ENCODE measurements at regions not wholly inside any gene's neighbourhood (a gene's known extent, or its start where the extent isn't known, plus 50 kb on each side); places are given as distances from the start of the nearest gene placed in this dataset.
"Not testable (repeated sequence)": the region's sequence is repeated elsewhere in the genome, so short reads cannot be mapped to it uniquely, and the experiment has no call there.

DNA sequence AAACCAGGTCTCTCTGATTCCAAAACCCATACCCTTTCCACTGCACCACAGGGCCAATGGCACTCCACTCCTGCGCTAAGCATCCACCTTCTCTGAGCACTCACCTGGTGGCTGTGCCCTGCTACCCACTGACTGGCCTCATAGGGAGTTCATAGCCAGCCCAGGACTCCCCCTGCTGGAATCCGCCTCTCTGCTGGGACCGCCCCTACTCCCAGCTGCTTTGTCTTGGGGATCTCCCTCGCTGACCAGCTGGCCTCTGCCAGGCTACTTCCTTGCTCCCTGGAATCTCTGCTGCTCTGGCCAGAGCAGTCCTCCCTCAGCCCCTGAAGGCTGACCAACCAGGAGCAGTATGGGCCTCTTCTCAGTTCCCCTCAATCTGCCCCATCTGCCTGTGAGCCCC lies 129.7 kb downstream of the FAXC start:
- DNase-seq = no peak

DNA sequence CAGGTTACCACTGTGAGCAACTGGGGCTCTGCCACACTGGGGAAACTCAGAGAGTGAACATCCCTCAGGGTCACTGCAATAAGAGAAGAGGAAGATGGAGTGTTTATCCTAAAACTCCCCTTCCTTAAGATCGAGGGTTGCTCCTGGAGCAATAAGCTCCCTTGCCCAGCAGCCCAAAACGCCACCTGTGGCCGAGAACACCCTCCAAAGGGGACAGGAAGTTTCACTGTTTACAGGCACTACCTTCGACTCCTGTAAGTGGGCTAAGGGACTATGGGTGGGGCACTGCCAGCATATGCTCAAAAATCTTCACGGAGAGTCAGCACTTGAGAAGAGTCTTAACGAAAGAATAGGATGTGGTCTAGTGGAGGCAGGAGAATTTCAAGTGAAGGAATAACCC lies 132.5 kb downstream of the FAXC start:
- DNase-seq = no peak

DNA sequence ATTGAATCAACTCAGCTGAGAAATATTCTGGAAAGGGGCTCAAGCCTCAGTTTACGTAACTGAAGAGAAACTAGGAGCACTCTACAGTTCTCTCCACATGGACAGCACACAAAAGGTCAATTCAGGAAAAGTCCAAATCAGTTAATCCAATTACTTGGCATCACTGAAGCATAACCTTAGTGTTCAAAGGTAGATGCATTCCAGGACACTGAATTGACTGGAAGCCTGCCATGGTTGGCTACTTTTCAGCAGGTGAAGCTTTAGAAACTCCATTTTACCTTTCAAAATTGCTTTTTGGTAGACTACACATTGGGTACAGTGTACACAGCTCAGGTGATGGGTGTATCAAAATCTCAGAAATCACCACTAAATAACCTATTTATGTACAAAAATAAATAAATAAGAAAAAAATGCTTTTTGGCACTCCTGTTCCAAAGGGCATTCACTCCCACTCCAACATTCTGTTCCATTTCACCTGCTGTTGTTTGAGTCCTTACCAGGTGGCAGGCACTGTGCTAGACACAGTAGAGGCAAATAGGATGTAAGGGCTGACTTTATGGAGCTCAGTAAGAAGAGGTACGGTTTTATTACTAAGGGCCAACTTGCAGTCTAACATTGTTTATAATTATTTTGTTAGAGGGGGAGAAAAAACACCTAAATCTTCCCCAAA lies 153.4 kb downstream of the FAXC start:
- DNase-seq = no peak

GRCh38 chr6:99192561-99192960 lies 156.9 kb downstream of the FAXC start:
- no peak for DNase-seq

DNA sequence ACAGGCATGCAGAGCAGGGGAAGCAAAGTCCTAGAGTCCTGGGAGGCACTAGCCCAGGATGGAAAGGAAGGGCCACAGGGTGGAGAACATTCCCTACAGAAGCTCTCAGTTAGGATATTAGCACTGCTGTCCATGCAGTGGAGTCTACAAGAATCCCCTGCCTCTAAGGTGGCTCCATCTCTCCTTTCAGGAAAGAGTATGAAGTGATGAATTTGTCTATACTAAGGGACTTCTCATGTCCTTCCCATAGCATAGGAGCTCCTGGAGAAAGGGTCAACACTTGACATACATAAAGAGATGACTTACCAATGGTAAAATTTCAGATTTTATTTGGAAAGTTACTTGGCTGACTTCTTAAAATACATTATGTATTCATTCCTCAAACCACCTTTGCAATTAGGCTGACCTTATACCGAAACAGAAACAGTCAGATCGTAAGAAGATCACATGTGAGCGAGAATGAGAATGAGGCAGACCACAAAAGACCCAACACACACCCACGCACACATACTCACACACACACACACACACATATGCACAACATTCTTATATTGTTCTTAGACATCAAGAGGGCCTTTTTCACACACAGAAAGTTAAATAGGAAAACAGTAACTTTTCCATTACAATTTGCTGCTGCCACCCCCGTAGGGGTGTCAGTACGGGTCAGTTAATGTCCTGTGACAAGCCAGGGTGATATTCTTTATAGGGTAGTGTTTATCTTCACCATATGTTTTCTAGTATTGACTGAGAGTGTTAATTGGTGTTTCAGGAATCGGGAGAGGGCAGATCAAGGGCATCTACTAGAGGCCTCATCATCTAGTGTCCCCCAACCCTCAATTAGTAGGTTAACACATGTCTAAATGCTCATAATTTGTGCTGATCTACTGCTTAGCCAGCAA lies 159.4 kb downstream of the FAXC start:
- DNase-seq = no peak

DNA sequence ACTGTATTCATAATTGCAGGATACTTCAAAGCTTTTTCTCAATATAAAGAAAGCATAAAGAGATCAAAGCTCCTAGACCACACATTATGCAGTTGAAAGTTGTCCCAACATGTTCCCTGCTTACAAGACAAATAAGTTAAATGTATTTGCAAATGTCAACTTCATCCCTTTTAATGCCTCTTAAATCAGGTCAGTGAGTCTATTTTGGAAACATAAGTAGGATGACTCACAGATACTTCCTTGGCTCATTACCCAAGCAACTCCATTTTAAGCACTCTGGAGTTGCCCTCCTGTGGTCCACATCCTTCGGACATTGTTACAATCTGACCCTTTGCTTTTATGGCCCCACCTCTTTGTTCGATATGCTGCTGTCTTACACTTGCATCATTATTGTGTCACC lies 162.0 kb downstream of the FAXC start:
- DNase-seq = no peak

DNA sequence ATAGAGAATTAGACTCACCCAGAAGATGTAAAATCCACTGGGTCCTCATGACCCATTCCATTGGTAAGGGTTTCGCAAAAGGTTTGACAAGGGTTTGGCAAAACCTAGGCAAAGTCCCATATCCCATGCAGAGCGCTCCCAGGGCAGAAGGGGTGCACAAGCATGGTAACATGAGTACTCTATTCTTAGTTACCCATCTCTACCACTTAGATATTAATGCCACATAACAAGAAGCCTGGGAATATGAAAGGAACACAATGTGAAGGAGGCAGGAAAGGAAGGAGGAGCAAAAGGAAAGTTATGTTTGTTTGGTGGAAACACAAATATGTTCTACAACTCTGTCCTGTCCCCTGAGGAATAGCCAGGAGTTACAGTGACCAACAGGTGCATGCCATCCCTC lies 163.1 kb downstream of the FAXC start:
- no peak for DNase-seq

DNA sequence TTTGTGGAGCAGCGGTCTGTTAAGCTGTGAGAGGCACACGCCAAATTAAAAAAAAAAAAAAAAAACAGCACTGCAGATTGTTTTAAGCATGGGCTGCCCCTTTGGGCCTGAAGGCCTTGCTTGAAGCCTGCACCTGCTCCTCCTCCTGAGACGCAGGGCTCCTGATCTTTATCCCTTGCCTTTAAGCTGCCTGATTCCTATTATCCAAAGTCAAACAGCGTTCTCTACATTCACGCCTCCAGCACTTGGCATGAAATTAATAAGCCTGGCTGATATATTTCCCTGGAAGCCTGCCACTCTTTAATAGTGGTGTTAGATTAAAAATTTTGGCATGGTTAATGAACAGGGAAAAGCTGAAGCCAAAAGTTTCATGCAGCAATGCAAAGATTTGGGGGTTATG lies 163.9 kb downstream of the FAXC start:
- no peak for DNase-seq

- no peak for DNase-seq
Measured at GRCh38 chr6:99184696-99185095, 164.8 kb downstream of the FAXC start.

GRCh38 chr6:99183066-99183465 lies 166.4 kb downstream of the FAXC start:
- no peak for DNase-seq

GRCh38 chr6:99181174-99181573 lies 168.3 kb downstream of the FAXC start:
- no peak for DNase-seq

- no peak for DNase-seq
Measured at GRCh38 chr6:99178168-99178567, 171.3 kb downstream of the FAXC start.

GRCh38 chr6:99177736-99178135 lies 171.7 kb downstream of the FAXC start:
- no peak for DNase-seq

DNA sequence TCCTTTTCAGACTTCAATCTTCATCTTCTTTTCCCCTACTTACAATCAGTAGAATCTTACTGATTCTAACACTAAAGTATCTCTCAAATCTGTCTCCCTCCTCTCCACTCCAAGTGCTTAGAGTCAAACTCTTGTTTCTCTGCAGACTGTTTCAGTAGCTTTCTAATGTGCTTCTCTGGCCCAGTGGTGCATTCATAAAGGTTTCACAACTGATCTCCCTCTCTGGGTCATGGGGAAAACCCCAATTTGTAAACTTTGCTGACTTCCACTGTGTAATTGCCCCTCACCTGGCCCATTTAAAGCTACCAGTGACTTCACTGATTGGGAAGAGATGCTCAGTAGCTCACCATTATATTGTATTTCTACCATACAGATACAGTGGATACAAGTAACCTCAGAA lies 183.6 kb downstream of the FAXC start:
- no peak for DNase-seq

DNA sequence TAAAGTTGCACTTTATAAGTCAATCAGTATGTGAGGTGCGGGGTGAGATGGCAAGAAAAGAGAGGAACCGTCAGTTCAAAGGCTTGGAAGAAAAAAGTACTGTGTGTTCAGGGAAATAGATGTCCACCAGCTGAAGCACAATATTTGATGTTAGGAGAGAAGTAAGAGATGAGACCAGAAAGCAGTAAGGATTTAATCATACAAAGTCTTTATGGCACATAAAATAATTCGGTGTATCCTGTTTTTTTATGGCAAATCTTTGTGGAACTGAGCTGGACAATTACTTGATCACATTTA lies 197.2 kb downstream of the FAXC start:
- no peak for DNase-seq

- DNase-seq = peak in 1 of 2 experiments; percentile 14
Measured at GRCh38 chr6:99151634-99152346, 197.7 kb downstream of the FAXC start.

GRCh38 chr6:99148761-99149160 lies 200.7 kb downstream of the FAXC start:
- DNase-seq = no peak

- DNase-seq = no peak
Measured at GRCh38 chr6:99148111-99148510, 200.4 kb upstream of the FBXL4 start.

GRCh38 chr6:99147206-99147605 lies 199.5 kb upstream of the FBXL4 start:
- no peak for DNase-seq

GRCh38 chr6:99146711-99147110 lies 199.0 kb upstream of the FBXL4 start:
- DNase-seq = no peak

GRCh38 chr6:99145738-99146137 lies 198.0 kb upstream of the FBXL4 start:
- no peak for DNase-seq

DNA sequence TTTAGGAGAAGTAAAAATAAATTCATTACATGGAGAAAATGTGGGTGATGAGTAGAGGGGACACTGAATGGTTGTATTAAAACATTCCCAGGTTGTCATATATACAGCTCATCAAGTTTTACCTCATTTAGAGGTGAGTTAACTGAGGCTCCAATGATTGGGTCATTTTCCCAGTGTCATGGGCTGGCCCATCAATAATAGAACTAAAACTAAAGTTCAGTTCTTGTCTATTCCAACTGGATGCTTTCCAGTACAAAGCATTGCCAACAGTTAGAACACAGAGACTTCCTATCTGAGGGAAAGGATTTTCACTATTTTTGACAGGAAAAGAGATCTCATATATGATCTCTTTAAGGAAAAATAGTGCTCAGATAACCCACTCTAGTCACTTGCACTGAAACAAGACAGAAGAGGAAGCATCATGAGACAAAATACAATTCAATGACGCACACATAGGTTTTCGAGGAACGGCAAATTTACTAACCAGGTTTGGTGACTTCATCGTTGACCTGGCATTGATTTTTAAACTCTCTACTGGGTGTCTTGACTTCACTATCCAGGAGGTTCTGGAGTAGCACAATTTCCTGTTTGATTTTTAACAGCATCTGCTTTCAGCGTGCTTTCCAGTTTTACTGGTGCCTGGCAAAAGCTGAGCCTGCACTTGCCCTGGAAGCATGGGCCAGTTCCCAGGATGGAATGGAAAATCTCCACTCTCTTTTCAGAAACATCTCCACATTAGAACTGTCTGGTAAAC lies 195.5 kb upstream of the FBXL4 start:
- no peak for DNase-seq

- not testable (repeated sequence) for DNase-seq
Measured at GRCh38 chr6:99141906-99142305, 194.2 kb upstream of the FBXL4 start.

Measured in stimulated activated CD4-positive, alpha-beta T cell treated with anti-CD3 and anti-CD28 coated beads, Interleukin-4, amount 100 ng/mL, for 4 hours (primary cell).